Omental fat pad (tissue), 3 donors: ENCODE measurements at regions not wholly inside any gene's neighbourhood (a gene's known extent, or its start where the extent isn't known, plus 50 kb on each side); places are given as distances from the start of the nearest gene placed in this dataset.

ENCODE experiments used
- ATAC-seq: fragments of 150-250 bp; one replicate; pipeline ENCODE4 v1.9.1; 2016; ENCODE audit warnings: mild to moderate bottlenecking, moderate library complexity; ENCODE audit not compliant: low FRiP score
- DNase-seq: peaks from one replicate; pipeline ENCODE4 v3.0.0-alpha.2; 2019; ENCODE audit warnings: low spot score
- TF ChIP-seq, protein P1 (sequence below), 3 donors: fragments of 450-650 bp; IDR thresholded peaks; one replicate each; pipeline ENCODE4 v1.5.1; 2016 to 2017; ENCODE audit warnings: antibody characterized with exemption in 3 of 3, mild to moderate bottlenecking in 3 of 3, moderate library complexity in 2 of 3

DNA sequence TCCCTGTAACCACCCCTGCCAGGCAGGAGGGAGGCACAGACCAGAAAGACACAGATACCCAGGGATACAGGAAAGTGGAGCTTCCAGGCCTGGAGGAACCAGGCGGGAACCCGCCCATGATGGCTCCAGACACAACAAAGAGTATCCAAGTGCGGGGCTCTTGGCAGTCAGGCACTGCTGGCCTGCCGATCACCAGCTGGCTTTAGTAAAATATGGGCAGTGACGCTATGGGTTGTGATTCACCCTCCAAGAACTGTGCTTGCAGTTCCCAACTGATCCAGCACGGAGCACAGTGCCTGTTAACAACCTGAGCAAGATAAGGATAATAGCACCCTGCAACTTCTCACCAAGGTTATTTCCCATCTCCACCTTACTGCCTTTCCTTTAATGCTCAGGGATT, 463.3 kb downstream of the IRX1 start:
- no peak for DNase-seq
- TF ChIP-seq, protein P1, sequence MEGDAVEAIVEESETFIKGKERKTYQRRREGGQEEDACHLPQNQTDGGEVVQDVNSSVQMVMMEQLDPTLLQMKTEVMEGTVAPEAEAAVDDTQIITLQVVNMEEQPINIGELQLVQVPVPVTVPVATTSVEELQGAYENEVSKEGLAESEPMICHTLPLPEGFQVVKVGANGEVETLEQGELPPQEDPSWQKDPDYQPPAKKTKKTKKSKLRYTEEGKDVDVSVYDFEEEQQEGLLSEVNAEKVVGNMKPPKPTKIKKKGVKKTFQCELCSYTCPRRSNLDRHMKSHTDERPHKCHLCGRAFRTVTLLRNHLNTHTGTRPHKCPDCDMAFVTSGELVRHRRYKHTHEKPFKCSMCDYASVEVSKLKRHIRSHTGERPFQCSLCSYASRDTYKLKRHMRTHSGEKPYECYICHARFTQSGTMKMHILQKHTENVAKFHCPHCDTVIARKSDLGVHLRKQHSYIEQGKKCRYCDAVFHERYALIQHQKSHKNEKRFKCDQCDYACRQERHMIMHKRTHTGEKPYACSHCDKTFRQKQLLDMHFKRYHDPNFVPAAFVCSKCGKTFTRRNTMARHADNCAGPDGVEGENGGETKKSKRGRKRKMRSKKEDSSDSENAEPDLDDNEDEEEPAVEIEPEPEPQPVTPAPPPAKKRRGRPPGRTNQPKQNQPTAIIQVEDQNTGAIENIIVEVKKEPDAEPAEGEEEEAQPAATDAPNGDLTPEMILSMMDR (IDR thresholded peaks at IDR 0.05): no peak

DNA sequence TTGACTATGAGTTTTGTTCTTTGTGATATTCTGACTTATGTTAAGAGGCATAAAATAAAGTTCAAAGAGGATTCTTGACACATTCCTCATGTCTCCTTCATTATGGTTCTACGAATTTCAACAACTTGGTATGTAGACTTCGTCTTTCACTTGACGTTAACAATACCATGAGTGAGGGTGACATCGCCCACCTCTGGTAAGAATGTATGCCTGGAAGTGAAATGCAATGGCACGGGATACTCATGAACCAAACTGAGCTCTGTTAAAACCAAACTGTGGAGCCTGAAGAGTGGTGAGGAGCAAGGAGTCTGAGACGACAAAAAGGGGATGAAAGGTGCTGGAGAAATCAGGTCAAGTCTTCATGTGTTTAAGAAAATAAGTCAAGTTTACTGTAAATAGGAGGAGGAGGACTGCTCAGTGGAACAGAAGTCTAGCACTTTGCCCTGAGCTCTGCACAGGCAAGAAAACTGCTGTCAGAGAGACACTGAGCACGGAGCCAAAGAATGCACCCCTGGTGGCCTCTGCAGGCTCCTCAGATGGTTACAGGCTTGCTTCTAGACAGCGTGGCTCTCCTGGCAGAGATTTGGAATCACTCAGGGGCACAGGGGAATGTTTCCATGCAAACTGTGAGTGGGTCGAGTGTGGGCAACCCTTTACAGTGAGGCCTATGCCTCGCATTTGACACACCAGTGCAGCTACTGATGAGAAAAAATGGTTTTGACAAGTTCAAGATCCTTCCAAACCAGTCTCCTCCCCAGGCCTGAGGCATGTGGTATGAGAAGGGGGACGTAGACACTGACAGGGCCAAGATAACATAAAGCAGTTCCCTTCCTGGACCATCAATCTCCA, 470.1 kb downstream of the IRX1 start:
- ATAC-seq: no peak
- no peak for DNase-seq
- TF ChIP-seq, protein P1 (IDR thresholded peaks at IDR 0.05): no peak

More for the DNA sequence above, 463.3 kb downstream of the IRX1 start:
- no peak for ATAC-seq

DNA sequence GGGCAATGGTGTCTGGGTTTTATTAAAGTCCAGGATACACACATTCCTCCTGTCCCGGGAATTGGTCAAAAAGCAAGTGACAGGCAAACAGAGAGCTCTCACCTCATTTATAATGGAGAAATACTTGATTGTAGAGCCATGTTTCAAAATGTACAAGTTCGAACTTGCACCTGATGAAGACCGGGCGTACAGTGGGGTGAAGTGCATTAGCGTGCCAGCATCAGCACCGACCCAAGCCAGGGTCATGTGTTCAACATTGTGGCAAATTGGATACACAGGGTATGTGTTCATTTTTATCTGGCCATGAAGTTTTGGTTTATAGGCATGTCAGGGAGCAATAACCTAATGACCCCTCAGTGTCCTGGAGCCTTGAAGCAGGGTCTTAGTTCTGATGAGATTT, 472.5 kb downstream of the IRX1 start:
- ATAC-seq (no peak), DNase-seq (no peak)
- TF ChIP-seq, protein P1 (IDR thresholded peaks at IDR 0.05): no peak

DNA sequence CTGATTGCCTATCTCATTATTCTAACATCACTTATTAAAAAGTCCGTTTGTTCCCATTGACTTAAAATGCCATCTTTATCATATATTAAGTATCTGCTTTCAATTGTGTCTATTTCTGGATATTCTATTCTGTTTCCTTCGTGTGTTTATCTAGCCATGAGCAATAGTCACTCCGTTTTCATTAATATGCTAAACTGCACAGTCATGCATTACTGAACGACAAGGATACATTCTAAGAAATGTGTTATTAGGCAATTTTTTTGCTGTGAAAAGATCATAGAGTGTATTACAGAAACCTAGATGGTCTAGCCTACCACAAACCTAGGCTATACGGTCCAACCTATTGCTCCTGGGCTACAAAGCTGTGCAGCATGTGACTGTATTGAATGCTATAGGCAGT, 482.9 kb downstream of the IRX1 start:
- TF ChIP-seq, protein P1 (IDR thresholded peaks at IDR 0.05): no peak
- no peak for DNase-seq
- ATAC-seq: no peak

DNA sequence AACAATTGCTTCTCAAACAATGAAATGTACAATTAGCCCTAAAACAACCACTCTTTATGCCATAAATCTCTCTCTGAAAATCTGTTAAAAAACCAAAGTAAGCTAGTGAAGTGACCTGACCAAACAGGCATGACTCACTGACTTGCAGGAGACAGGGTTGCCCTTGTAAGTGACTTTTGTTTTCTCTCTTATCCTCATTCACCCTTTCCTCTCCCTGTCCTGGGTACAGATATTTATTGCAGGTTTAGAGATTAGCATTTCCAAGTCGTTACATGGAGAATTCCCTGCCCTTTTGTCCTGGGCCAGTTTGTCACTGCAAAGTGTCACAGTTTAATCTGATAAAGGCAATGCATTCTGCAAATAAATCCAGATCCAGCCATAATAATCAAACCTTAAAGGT, 484.2 kb downstream of the IRX1 start:
- DNase-seq (no peak), ATAC-seq (no peak)
- TF ChIP-seq, protein P1 (IDR thresholded peaks at IDR 0.05): no peak

DNA sequence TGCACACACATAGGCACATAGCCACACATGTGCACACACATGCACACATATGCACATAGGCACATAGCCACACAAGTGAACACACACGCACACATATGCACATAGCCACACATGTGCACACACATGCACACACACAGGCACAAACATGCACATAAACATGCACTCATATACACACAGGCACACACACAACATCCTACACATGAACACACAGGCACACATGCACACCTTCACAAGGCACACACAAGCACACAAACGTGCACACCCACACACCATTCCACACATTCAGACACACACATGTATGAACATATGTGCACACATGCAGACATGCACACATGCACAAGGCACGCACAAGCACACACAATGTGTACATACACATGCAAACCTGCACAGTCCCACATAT, 484.7 kb downstream of the IRX1 start:
- no peak for ATAC-seq
- TF ChIP-seq, protein P1 (IDR thresholded peaks at IDR 0.05): no peak

DNA sequence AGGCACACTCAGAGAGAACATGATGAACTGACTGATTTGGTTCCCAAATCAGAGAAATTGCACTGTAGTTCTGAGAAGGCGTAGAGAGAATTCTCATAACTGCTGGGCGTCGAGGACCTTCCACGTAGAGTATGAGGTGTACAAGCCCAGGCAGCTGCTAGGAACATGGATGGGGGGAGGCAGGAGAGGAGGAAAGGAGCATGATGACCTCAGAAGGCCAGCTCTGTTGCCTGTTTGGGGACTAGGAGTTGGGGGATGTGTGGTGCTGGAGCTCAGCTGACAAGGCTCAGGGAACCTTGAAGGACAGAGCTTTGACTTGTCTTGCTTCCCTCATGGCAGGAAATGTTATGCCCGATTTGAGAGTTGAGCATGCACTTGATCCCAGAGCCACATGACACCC, 485.4 kb downstream of the IRX1 start:
- ATAC-seq: no peak
- DNase-seq: no peak
- TF ChIP-seq, protein P1 (IDR thresholded peaks at IDR 0.05): no peak

More for the DNA sequence above, 484.7 kb downstream of the IRX1 start:
- no peak for DNase-seq
